Epithelial cell of esophagus (primary cell): ENCODE measurements at regions not wholly inside any gene's neighbourhood (a gene's known extent, or its start where the extent isn't known, plus 50 kb on each side); places are given as distances from the start of the nearest gene placed in this dataset.
"Not testable (repeated sequence)": the region's sequence is repeated elsewhere in the genome, so short reads cannot be mapped to it uniquely, and the experiment has no call there.

Experiments
- DNase-seq: peaks from one replicate; pipeline ENCODE4 v3.0.0; 2010; ENCODE audit warnings: low read depth
- H3K4me3 ChIP-seq: 2 replicates; pipeline ENCODE4 v1.5.1; 2011; ENCODE audit warnings: mild to moderate bottlenecking, low read length, control low read depth
- TF ChIP-seq, protein P1 (sequence below): IDR thresholded peaks from 2 replicates; pipeline ENCODE4 v1.5.1; 2011; ENCODE audit warnings: low read depth, mild to moderate bottlenecking, low read length, control low read depth, inconsistent platforms; ENCODE audit not compliant: insufficient read depth; ENCODE audit errors: missing control alignments

DNA sequence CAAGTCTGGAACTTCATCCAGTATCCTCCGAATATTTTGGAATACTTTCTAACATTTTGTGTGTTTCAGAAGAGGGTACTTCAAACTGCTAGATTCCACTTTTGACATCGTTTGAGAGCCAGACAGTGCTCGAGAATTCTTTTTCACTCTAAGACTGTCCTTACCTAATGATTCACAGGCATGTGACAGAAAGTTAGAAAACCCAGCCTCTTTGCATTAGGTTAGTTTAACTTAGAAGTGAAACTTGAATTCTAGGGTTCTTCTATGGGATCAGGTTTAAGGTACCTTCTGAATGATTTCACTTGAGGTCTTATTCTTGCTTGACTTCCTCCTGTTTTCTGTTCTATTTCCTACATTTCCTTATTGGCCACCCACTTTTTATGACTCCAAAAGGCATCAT, 431.8 kb downstream of the SLC6A15 start:
- TF ChIP-seq, protein P1, sequence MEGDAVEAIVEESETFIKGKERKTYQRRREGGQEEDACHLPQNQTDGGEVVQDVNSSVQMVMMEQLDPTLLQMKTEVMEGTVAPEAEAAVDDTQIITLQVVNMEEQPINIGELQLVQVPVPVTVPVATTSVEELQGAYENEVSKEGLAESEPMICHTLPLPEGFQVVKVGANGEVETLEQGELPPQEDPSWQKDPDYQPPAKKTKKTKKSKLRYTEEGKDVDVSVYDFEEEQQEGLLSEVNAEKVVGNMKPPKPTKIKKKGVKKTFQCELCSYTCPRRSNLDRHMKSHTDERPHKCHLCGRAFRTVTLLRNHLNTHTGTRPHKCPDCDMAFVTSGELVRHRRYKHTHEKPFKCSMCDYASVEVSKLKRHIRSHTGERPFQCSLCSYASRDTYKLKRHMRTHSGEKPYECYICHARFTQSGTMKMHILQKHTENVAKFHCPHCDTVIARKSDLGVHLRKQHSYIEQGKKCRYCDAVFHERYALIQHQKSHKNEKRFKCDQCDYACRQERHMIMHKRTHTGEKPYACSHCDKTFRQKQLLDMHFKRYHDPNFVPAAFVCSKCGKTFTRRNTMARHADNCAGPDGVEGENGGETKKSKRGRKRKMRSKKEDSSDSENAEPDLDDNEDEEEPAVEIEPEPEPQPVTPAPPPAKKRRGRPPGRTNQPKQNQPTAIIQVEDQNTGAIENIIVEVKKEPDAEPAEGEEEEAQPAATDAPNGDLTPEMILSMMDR: no peak
- no peak for DNase-seq
- no peak overlapping the region for H3K4me3 ChIP-seq

DNA sequence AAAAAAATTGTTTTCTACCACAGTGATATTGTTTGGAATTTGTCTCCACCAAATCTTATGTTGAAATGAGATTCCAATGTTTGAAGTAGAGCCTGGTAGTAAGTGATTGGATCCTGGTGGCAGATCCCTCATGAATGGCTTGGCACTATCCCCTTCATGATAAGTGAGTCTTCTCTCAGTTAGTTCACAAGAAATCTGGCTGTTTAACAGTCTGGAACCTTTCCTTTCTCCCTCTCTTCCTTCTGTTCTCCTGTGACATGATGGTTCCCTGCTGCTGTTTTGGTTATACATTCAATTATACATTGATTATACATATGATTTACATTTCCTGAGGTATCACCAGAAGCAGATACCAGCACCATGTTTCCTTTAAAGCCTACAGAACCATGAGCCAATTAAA, 442.2 kb downstream of the SLC6A15 start:
- H3K4me3 ChIP-seq: no peak overlapping the region
- DNase-seq: no peak
- TF ChIP-seq, protein P1: no peak

DNA sequence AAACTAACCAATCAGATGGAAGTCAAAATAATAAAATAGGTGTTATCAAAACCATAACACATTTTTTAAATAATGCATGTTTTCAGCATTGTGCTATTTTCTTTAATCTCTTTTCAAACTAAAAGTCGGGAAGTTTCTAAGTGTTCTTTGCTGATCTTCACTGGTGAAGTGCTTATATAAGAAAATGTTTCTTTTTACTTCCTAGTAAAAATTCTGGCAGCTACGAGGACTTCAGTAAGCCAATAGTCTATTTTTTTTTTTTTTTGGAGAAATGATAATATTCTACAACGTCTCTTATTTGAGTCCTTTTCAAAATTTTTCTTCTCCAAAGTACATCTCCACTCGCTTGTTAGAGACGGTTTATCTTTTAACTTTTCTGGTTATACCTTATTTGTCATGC, 448.0 kb downstream of the SLC6A15 start:
- no peak for DNase-seq
- no peak overlapping the region for H3K4me3 ChIP-seq
- TF ChIP-seq, protein P1: no peak

DNA sequence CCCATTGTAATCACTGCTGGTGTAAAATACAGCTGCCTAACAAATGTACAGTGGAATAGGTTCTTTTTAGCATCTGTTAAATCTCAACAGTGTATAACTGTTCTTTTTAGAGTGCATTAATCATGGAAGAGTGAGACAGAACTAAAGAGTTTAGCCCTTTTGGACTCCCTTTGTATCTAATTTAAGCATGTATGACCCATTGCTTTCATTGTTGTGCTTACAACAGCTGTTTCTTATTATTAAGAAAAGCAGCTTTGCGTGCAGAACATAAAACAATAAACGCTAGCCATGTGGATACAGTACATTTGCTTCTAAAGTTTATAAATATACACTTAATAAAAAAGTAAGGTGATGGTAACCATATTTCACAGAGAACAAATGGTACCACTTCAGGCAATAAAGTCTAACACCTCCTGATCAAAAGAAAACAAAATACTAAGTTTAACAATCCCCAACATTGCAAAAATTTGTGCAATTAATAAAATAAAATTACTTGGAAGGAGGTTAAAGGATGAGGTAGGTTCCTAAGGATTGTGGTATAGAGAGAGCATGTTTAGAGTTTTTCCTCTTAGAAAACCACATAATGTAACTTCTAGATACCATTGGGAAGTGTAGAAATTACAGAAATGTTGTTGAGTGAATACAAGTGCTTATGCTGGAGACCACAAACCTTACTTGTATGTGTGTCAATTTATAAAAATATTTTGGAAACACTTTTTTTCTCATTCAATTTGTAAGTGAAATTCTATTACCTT, 448.7 kb downstream of the SLC6A15 start:
- no peak for DNase-seq
- H3K4me3 ChIP-seq: no peak overlapping the region
- TF ChIP-seq, protein P1: no peak

DNA sequence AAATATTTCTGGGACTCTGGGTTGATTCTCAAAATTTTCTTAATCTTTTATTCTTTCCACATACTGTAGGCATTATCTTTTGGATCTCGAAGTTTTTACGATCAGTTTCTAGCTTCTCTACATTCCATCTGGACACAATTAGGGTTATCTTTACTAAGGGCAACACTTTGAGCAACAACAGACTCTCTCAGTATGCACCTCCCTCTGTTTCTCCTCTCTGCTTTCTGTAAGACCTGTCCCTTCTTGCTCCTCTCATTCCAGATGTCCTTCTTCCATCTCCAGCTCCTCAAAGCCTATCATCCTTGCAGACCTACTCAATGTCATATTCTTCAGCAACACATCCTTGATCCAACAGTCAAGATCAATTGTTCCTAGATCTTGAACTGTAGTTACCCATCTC, 457.0 kb downstream of the SLC6A15 start:
- no peak for DNase-seq
- TF ChIP-seq, protein P1: no peak
- no peak overlapping the region for H3K4me3 ChIP-seq

DNA sequence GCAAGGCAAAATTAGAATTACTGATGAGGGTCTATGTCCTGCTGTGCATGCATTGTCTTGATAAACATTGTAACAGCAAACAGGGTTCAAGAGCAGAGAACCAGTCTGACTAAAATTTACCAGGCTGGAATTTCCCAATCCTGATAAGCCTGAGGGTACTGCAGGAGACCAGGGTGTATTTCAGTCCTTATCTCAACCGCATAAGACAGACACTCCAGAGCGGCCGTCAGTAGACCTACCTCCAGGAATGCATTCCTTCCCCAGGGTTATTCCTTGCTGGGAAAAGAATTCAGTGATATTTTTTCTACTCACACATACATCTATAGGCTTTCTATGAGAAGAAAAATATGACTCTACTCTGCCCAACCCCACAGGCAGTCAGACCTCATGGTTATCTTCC, 466.1 kb downstream of the SLC6A15 start:
- H3K4me3 ChIP-seq, DNase-seq: not testable (repeated sequence)

DNA sequence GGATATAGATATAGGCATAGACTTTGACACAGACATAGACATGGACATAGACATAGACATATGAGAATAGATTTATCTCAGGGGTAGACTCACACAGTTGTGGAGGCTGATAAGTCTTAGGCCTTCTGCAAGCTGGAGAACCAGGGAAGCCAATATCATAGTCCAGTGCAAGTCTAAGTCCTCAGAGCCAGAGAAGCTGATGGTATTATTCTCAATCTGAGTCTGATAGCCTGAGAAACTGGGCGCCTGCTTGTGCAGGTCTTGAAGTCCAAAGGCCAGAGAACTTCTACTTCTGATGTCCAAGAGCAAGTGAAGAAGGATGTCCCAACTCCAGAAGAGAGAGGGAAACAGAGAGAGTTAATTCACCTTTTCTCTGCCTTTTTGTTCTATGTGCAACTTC, 476.5 kb downstream of the SLC6A15 start:
- no peak for DNase-seq
- H3K4me3 ChIP-seq: no peak overlapping the region
- TF ChIP-seq, protein P1: no peak

DNA sequence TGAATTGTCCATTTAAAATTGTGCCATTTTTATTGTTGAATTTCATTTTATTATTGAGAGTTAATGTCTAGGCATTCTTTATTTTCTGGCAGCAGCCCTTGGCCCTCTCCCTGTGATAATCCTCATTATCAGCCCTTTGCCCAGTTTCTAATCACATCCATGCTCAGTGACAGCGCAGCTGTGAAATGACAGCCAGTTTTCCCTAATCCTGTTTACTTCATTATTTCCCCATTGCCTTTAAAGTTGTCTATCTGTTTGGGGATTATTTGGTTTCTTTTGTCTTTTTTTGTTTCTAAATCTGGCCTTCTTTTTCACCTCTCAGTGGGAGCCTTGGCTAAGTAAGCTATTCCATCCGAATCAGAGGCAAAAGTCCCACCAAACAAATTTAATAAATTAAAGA, 476.9 kb downstream of the SLC6A15 start:
- DNase-seq: no peak
- no peak overlapping the region for H3K4me3 ChIP-seq
- TF ChIP-seq, protein P1: no peak
